IMR-90 (cell line): ENCODE measurements at regions not wholly inside any gene's neighbourhood (a gene's known extent, or its start where the extent isn't known, plus 50 kb on each side); places are given as distances from the start of the nearest gene placed in this dataset.

Experiments used
- ATAC-seq: fragments of 200-7000 bp; cut with Tn5 transposase; 2 replicates; pipeline ENCODE4 v1.9.1; 2020; ENCODE audit warnings: low read depth, mild to moderate bottlenecking, moderate library complexity
- BruUV-seq: library from RNA; stranded (reverse); fragments of 400-500 nt; replicated peaks from 2 replicates; lab custom pipeline; 2021; lab: Mats Ljungman, UMichigan
- CTCF ChIA-PET: fragments of 300-600 bp; formaldehyde crosslinking; extraction: SDS; loops from one replicate; lab custom pipeline; 2021; ENCODE audit warnings: antibody characterized with exemption; lab: Yijun Ruan, JAX
- POLR2A ChIA-PET: fragments of 300-600 bp; sonication (Branson Sonifier 250); formaldehyde crosslinking; loops from one replicate; lab custom pipeline; 2022; ENCODE audit warnings: antibody characterized with exemption; ENCODE audit not compliant: unreplicated experiment; lab: Charles Lee
- DNase-seq: peaks from one replicate; pipeline ENCODE4 v3.0.0; 2013
- H2AFZ ChIP-seq: replicated peaks from 2 replicates; pipeline ENCODE3; 2013; ENCODE audit warnings: low read length, mild to moderate bottlenecking; ENCODE audit not compliant: poor library complexity
- H2AK5ac ChIP-seq: 2 replicates; pipeline ENCODE4 v1.6.1; 2013; ENCODE audit warnings: low read depth, low read length, inconsistent platforms
- H2AK9ac ChIP-seq: replicated peaks from 2 replicates; pipeline ENCODE3; 2013; ENCODE audit warnings: mild to moderate bottlenecking, low read depth, low read length, moderate library complexity; ENCODE audit not compliant: poor library complexity
- H2BK120ac ChIP-seq: 2 replicates; pipeline ENCODE4 v1.6.1; 2013; ENCODE audit warnings: low read depth, low read length, inconsistent platforms
- H2BK15ac ChIP-seq: 3 replicates; pipeline ENCODE4 v1.6.1; 2013; ENCODE audit warnings: low read depth, low read length, inconsistent platforms
- H2BK20ac ChIP-seq: 2 replicates; pipeline ENCODE4 v1.6.1; 2013; ENCODE audit warnings: low read depth, mild to moderate bottlenecking, inconsistent platforms, low read length, moderate library complexity
- H2BK5ac ChIP-seq: 2 replicates; pipeline ENCODE4 v1.6.1; 2013; ENCODE audit warnings: mild to moderate bottlenecking, low read depth, low read length, inconsistent platforms; ENCODE audit not compliant: poor library complexity, severe bottlenecking
- H3K14ac ChIP-seq: replicated peaks from 2 replicates; pipeline ENCODE4 v1.6.1; 2013; ENCODE audit warnings: low read depth, low read length, inconsistent platforms
- H3K18ac ChIP-seq: 2 replicates; pipeline ENCODE4 v1.6.1; 2013; ENCODE audit warnings: low read depth, low read length, control low read depth
- H3K23ac ChIP-seq: 2 replicates; pipeline ENCODE4 v1.6.1; 2013; ENCODE audit warnings: low read depth, low read length, inconsistent platforms
- H3K27ac ChIP-seq: 2 replicates; pipeline ENCODE4 v1.5.1; 2013; ENCODE audit warnings: mild to moderate bottlenecking, control low read depth, low read length; ENCODE audit not compliant: insufficient read depth
- H3K27me3 ChIP-seq: 2 replicates; pipeline ENCODE4 v1.6.1; 2013; ENCODE audit warnings: low read length; ENCODE audit not compliant: control insufficient read depth, insufficient read depth
- H3K36me3 ChIP-seq: 2 replicates; pipeline ENCODE4 v1.6.1; 2013; ENCODE audit warnings: low read length, mixed read lengths; ENCODE audit not compliant: control insufficient read depth, insufficient read depth
- H3K4ac ChIP-seq: 2 replicates; pipeline ENCODE4 v1.6.1; 2013; ENCODE audit warnings: low read depth, low read length, inconsistent platforms
- H3K4me1 ChIP-seq: 2 replicates; pipeline ENCODE4 v1.6.1; 2013; ENCODE audit warnings: low read length, mixed read lengths; ENCODE audit not compliant: control insufficient read depth, insufficient read depth
- H3K4me2 ChIP-seq: 2 replicates; pipeline ENCODE4 v1.6.1; 2013; ENCODE audit warnings: low read depth, mild to moderate bottlenecking, control low read depth, low read length, moderate library complexity
- H3K4me3 ChIP-seq: 2 replicates; pipeline ENCODE4 v1.5.1; 2013; ENCODE audit warnings: low read depth, mild to moderate bottlenecking, control low read depth, low read length, moderate library complexity; ENCODE audit not compliant: insufficient read depth
- H3K56ac ChIP-seq: 2 replicates; pipeline ENCODE4 v1.6.1; 2013; ENCODE audit warnings: low read length, inconsistent platforms; ENCODE audit not compliant: insufficient read depth; ENCODE audit errors: extremely low read depth
- H3K79me1 ChIP-seq, 2 experiments: 2 replicates each; pipeline ENCODE4 v1.6.1; 2013; ENCODE audit warnings: low read length in 2 of 2, inconsistent platforms in 1 of 2, low read depth in 1 of 2
- H3K9ac ChIP-seq: 2 replicates; pipeline ENCODE4 v1.6.1; 2013; ENCODE audit warnings: low read depth, low read length, control low read depth
- H3K9me1 ChIP-seq: 2 replicates; pipeline ENCODE4 v1.6.1; 2013; ENCODE audit warnings: low read length, inconsistent platforms; ENCODE audit not compliant: insufficient read depth
- H3K9me3 ChIP-seq: 2 replicates; pipeline ENCODE4 v1.6.1; 2013; ENCODE audit warnings: low read length; ENCODE audit not compliant: control insufficient read depth, insufficient read depth
- H4K20me1 ChIP-seq: 2 replicates; pipeline ENCODE4 v1.6.1; 2013; ENCODE audit warnings: low read length, inconsistent platforms; ENCODE audit not compliant: insufficient read depth
- H4K5ac ChIP-seq: 2 replicates; pipeline ENCODE4 v1.6.1; 2013; ENCODE audit warnings: mild to moderate bottlenecking, low read depth, low read length, control low read depth
- H4K8ac ChIP-seq, 2 experiments: 2 replicates each; pipeline ENCODE4 v1.6.1; 2013; ENCODE audit warnings: low read depth in 2 of 2, low read length in 2 of 2, control low read depth in 1 of 2, inconsistent platforms in 1 of 2
- H4K91ac ChIP-seq: 2 replicates; pipeline ENCODE4 v1.6.1; 2013; ENCODE audit warnings: low read depth, low read length, inconsistent platforms; ENCODE audit not compliant: insufficient read depth
- BHLHE40 ChIP-seq: fragments of 150-350 bp; IDR thresholded peaks from 2 replicates; pipeline ENCODE4 v1.6.1; 2016; ENCODE audit warnings: mild to moderate bottlenecking, low read depth, low read length
- CEBPB ChIP-seq: IDR thresholded peaks from 2 replicates; pipeline ENCODE4 v1.6.1; 2012; ENCODE audit warnings: low read depth, low read length, improper control_type of control experiment
- CHD1 ChIP-seq: IDR thresholded peaks from 2 replicates; pipeline ENCODE4 v1.6.1; 2012; ENCODE audit warnings: low read depth, low read length, improper control_type of control experiment
- CTCF ChIP-seq: conservative IDR thresholded peaks from 2 replicates; pipeline ENCODE4 v1.5.1; 2012; ENCODE audit warnings: mild to moderate bottlenecking, low read depth, low read length, improper control_type of control experiment
- ELK1 ChIP-seq: fragments of 150-350 bp; IDR thresholded peaks from 2 replicates; pipeline ENCODE4 v1.6.1; 2016; ENCODE audit warnings: low read depth, mild to moderate bottlenecking, low read length, moderate library complexity, borderline replicate concordance
- FOS ChIP-seq: fragments of 150-350 bp; IDR thresholded peaks from 2 replicates; pipeline ENCODE4 v1.6.1; 2016; ENCODE audit warnings: low read depth, low read length
- MAFK ChIP-seq: IDR thresholded peaks from 2 replicates; pipeline ENCODE4 v1.6.1; 2012; ENCODE audit warnings: low read depth, low read length, improper control_type of control experiment
- MAZ ChIP-seq: IDR thresholded peaks from 2 replicates; pipeline ENCODE4 v1.6.1; 2012; ENCODE audit warnings: low read depth, mild to moderate bottlenecking, low read length, improper control_type of control experiment, moderate library complexity, borderline replicate concordance
- MXI1 ChIP-seq: IDR thresholded peaks from 2 replicates; pipeline ENCODE4 v1.6.1; 2012; ENCODE audit warnings: low read depth, mild to moderate bottlenecking, low read length, moderate library complexity, borderline replicate concordance
- NFE2L2 ChIP-seq: fragments of 150-350 bp; IDR thresholded peaks from 2 replicates; pipeline ENCODE4 v1.6.1; 2016; ENCODE audit warnings: low read depth, mild to moderate bottlenecking, low read length
- POLR2A ChIP-seq: IDR thresholded peaks from 2 replicates; pipeline ENCODE4 v1.6.1; 2012; ENCODE audit warnings: mild to moderate bottlenecking, low read depth, low read length
- RAD21 ChIP-seq: IDR thresholded peaks from 2 replicates; pipeline ENCODE4 v1.6.1; 2012; ENCODE audit warnings: low read length, improper control_type of control experiment
- RCOR1 ChIP-seq: IDR thresholded peaks from 2 replicates; pipeline ENCODE4 v1.6.1; 2012; ENCODE audit warnings: mild to moderate bottlenecking, low read length, improper control_type of control experiment; ENCODE audit not compliant: insufficient replicate concordance
- RFX5 ChIP-seq: IDR thresholded peaks from 2 replicates; pipeline ENCODE4 v1.8.0; 2012; ENCODE audit warnings: low read depth, mild to moderate bottlenecking, low read length, moderate library complexity
- SMC3 ChIP-seq: fragments of 150-350 bp; IDR thresholded peaks from 2 replicates; pipeline ENCODE4 v1.6.1; 2016; ENCODE audit warnings: low read depth, mild to moderate bottlenecking, antibody characterized with exemption, low read length, moderate library complexity
- USF2 ChIP-seq: fragments of 150-350 bp; IDR thresholded peaks from 2 replicates; pipeline ENCODE4 v1.6.1; 2017; ENCODE audit warnings: mild to moderate bottlenecking, antibody characterized with exemption, low read length, low read depth
- WGBS, 2 experiments: methylation state at CpG; one replicate each; pipeline versions ENCODE4 v1.1.5 to v1.1.7; 2013; ENCODE audit warnings: missing lambda C conversion rate in 2 of 2; ENCODE audit not compliant: insufficient read length in 1 of 2; ENCODE audit errors: extremely low coverage in 2 of 2; 5-methylcytosine and 5-hydroxymethylcytosine counted together
- dilution Hi-C: fragments of 300-500 bp; cut with HindIII; formaldehyde crosslinking; loops from one replicate; pipeline ENCODE4 v1.14.3; 2018; ENCODE audit warnings: low sequenced_read_pairs; ENCODE audit not compliant: unreplicated experiment
- in situ Hi-C: fragments of 300-500 bp; cut with MboI; formaldehyde crosslinking; loops from 3 replicates; pipeline ENCODE4 v1.14.3; 2019; ENCODE audit warnings: low sequenced_read_pairs, inconsistent platforms, mixed read lengths
- intact Hi-C: fragments of 100-400 bp; cut with micrococcal nuclease; formaldehyde crosslinking; loops from 2 replicates; pipeline ENCODE4 v1.10.0; 2022

GRCh38 chr3:117405359-117405758 is 695.8 kb downstream of the TUSC7 start:
- Histone ChIP-seq H3K4ac (no peak overlapping the region), H4K20me1 (no peaks in the 10 kb centered on the region), H3K23ac (no peak overlapping the region), H3K79me1 (no peaks in the 10 kb centered on the region), H3K9me3 (no peaks in the 10 kb centered on the region), H4K5ac (no peak overlapping the region), H2AFZ (no peak overlapping the region), H2BK15ac (no peak overlapping the region), H4K8ac (no peak overlapping the region), H2BK120ac (no peak overlapping the region), H3K27ac (no peak overlapping the region), H3K27me3 (no peaks in the 10 kb centered on the region), H3K56ac (no peak overlapping the region), H2AK5ac (no peak overlapping the region), H2BK5ac (no peak overlapping the region), H3K36me3 (no peaks in the 10 kb centered on the region), H3K18ac (no peak overlapping the region), H2BK20ac (no peak overlapping the region), H3K9me1 (no peaks in the 10 kb centered on the region), H3K4me2 (no peak overlapping the region), H3K4me1 (peaks cover 2% of the 10 kb centered on the region; the same call in 1 of the 2 replicates), H3K4me3 (no peak overlapping the region), H4K91ac (no peak overlapping the region), H2AK9ac (no peak overlapping the region), H3K14ac (no peak overlapping the region), H3K9ac (no peak overlapping the region)
- DNase-seq, result no peak
- dilution Hi-C loops, result no loop called here
- WGBS, 2 experiments, result 40% methylated on average over 1 of the region's 1 CpG; no CpG with 5 or more reads in 1 of the 2 experiments
- CTCF ChIA-PET, result no interaction called here
- intact Hi-C loops, result no loop called here
- no TSS peak for BruUV-seq
- TF ChIP-seq CTCF (no peak), FOS (no peak), CEBPB (no peak), SMC3 (no peak), MXI1 (no peak), NFE2L2 (no peak), RCOR1 (no peak), POLR2A (no peak), RFX5 (no peak), RAD21 (no peak), CHD1 (no peak), USF2 (no peak), MAZ (no peak), MAFK (no peak), BHLHE40 (no peak), ELK1 (no peak)
- in situ Hi-C loops, result loop anchor here (25.0 kb wide), 1 partner anchor 582 kb away; no protein-coding TSS in a partner anchor
- ATAC-seq, result no peak
- POLR2A ChIA-PET, result no interaction called here
